ENCODE measurements at regions not wholly inside any gene's neighbourhood (a gene's known extent, or its start where the extent isn't known, plus 50 kb on each side); places are given as distances from the start of the nearest gene placed in this dataset.

GRCh38 chrX:45437186-45437585 lies 236.5 kb upstream of the DIPK2B start (continued):
- TF ChIP-seq MGA (IDR thresholded peaks at IDR 0.05) (no peak), DPF2 (IDR thresholded peaks at IDR 0.05) (no peak), ZMIZ1 (IDR thresholded peaks at IDR 0.05; ENCODE audit: low read depth in 2 of 2, low read length in 2 of 2) (no peak), FOXA1 (IDR thresholded peaks at IDR 0.05; ENCODE audit: borderline replicate concordance) (no peak), NFYB (IDR thresholded peaks at IDR 0.05; ENCODE audit: extremely low read depth, insufficient read length) (no peak)
